GM19025 (cell line): ENCODE measurements at regions not wholly inside any gene's neighbourhood (a gene's known extent, or its start where the extent isn't known, plus 50 kb on each side); places are given as distances from the start of the nearest gene placed in this dataset.

Experiments
- ATAC-seq: cut with Tn5 transposase; IDR thresholded peaks from one replicate; pipeline ENCODE4 v1.9.1; 2021; ENCODE audit warnings: mild to moderate bottlenecking, low read depth, moderate library complexity; ENCODE audit not compliant: unreplicated experiment

GRCh38 chr17:45676695-45677094, 107.4 kb upstream of the CRHR1 start:
- ATAC-seq, result no peak

DNA sequence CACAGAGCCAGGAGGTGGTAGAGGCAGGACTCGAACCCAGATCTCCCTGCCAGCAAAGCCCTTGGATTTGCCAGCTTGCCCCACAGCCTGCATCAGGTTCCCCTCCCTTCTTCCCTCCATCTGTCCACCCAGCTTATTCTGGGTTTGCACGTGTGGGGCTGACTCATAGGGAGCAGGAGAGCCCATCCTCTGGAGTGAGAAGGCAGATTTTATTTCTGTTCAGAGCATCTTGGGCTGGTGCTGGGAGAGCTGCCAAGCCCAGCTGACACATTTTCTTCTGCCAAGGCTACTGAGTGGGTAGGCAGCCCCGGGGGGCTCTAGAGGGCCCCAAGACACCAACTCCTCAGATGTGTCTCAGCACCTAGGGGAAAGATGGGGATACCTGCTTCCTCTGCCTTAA, 106.3 kb upstream of the CRHR1 start:
- ATAC-seq, result no peak

DNA sequence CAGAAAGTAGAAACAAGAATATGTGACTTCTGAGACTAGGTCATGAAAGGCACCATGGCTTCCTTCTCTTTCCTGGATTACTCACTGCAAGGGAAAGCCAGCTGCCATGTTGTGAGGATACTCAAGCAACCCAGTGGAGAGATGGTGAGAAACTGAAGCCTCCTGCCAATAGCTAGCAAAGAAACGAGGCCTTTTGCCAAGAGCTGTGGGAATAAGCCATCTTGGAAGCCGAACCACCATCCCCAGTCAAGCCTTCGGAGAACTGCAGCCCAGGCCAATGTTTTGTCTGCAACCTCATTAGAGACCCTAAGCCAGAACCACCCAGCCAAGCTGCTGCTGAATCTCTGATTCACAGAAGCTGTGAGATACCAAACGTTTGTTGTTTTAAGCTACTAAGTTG, 104.7 kb upstream of the CRHR1 start:
- ATAC-seq, result no peak

- ATAC-seq, result no peak
Observed at GRCh38 chr17:45680360-45680759, 103.8 kb upstream of the CRHR1 start.

DNA sequence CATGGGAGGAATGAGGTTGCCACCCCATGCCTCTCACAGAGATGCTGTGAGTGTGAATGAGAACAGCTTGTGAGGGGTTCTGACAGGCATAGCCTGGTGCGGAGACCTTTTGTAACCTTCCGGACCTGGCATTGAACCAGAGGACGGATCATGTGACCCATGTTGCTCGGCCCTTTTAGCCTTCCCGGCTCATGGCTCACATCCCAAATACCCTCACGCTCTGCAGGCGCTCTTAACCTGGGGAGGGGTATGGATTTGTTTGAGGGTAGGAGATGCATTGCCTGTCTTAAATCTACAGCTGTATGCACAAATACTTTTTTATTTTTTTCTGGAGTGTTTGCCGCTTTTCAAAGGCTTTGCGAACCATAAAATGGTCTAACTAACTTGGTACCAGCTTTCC, 102.4 kb upstream of the CRHR1 start:
- no peak for ATAC-seq

DNA sequence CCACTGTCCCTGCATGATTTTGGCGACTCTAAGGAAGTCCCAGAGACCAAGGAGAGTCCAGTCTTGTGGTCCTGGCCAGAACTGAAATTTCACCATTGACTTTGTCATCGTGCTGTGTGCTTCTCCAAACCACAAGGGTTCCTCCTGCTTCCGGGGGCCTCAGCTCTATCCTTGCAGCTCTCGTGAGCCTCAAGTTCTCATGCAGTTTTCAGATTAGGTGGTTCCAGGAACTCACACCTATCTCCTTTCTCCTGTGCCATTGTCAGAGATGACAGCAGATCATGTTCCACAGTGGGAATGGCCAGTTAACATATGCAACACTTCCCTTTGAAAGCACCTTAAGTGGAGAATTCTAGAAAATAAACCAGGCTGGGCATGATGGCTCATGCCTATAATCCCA, 97.9 kb upstream of the CRHR1 start:
- no peak for ATAC-seq

GRCh38 chr17:45687594-45687993, 96.5 kb upstream of the CRHR1 start:
- ATAC-seq, result no peak

DNA sequence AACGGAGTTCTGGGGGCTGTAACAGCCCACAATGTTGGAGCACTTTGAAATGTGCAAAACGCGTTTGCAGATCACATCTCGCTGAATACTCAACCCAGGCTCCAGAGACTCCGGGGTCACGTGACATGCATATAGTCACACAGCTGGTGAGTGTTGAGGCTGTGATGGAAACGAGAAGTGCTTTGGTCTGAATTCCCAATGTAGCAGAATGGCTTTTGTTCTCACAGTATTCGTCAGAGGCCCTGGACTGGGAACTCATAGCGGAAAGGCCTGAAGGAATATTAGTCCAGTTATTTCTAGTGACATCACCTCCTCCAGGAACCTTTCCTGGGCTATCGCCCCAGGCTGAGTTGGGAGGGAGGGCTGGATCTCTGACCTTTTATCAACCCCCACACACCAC, 95.8 kb upstream of the CRHR1 start:
- ATAC-seq, result no peak

DNA sequence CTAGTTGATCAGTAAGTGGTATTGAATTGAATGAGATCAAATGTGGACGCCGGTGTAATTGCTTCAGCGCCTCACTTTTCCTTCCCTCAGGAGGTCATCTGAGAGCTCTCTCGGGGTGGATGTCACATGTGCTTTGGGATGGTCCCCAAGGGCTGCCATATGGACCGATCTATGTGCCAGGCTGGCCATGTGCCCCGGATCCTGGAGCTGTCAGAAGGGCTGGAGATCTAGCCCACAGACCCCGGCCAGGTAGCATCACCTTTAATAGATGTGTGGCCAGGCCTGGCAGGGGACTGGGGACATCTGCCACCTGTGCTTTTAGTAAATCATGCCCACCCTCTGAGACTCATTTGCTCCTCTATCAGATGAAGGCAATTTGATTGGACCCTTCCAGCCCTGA, 95.3 kb upstream of the CRHR1 start:
- no peak for ATAC-seq

- ATAC-seq, result no peak
Observed at GRCh38 chr17:45689451-45689850, 94.7 kb upstream of the CRHR1 start.

GRCh38 chr17:45690625-45691275, 93.4 kb upstream of the CRHR1 start:
- no peak for ATAC-seq

DNA sequence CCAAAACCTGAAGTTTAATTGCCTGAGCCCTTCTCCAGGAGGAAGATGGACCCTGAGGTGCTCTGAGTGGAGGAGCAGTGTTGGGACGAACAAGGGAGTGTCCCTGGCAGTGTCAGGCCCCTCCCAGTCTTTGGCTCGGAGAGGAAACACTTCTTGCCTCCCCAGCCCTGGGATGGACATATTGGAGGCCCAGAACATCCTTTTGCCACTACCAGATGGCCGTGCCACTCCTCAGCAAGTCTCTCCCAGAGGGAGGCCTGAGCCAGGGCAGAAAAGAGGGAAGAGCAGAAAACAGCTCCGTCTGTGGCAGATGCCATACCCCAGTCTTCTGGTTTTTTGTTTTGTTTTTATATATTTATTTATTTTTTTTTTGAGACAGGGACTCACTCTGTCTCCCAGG, 91.5 kb upstream of the CRHR1 start:
- ATAC-seq, result no peak

DNA sequence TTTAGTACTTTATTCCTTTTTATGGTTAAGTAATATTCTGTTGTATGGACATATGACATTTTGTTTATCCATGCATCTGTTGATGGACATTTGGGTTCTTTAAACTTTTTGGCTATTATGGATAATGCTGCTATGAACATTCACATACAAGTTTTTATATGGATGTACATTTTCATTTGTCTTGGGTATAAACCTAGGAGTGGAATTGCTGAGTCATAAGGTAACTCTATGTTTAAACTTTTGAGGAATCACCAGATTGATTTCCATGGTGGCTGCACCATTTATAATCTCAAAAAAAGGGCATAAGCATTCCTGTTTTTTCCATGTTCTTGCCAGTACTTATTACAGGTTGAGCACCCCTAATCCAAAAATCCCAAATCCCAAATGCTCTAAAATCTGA, 90.3 kb upstream of the CRHR1 start:
- ATAC-seq, result no peak

GRCh38 chr17:45696442-45696841, 87.7 kb upstream of the CRHR1 start:
- ATAC-seq, result no peak

- no peak for ATAC-seq
Observed at GRCh38 chr17:45697076-45697475, 87.0 kb upstream of the CRHR1 start.

DNA sequence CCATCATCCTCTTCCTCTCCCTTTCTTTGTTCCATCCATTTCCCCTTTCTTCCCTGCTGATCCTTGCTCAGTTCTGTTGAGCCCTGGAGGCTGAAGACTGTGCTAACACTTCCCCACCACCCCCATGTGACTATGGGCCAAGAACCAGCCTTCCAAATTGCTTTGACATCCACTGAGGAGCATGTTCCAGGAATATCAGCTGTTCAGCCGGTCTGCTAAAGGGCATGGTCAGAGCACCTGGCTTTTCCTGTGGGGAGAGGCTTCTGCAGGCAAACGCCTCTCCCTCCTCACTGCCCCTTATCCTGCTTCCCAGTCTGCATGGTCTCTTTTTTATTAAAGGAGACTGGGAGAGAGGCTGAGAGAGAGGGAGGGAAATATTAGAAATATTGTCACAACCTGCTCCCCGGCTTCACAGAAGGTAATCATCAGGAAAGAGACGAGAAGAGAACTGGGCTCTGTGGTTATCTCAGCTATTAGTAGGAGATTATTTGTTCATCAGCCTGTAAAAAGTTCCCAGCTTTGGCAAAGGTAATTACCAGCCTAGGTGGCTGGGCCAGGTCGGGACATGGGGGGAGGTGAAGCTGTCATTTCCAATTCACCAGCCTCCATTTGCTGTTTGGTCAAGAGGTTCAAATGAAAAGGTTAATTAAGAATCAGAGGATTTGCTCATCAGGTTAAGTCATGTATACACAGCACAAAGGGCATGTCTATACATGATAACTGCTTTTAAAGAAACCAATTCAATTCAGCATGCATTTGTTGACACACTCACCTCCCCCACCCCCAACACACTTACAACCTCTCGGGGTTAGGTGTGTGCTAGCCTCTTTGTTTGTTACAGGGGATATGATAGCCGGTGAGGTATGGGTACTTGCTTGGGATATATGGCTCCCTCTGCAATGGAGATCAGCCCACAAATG, 83.7 kb upstream of the CRHR1 start:
- no peak for ATAC-seq

- ATAC-seq, result no peak
Observed at GRCh38 chr17:45702666-45703266, 81.4 kb upstream of the CRHR1 start.

- no peak for ATAC-seq
Observed at GRCh38 chr17:45703348-45703747, 80.8 kb upstream of the CRHR1 start.

DNA sequence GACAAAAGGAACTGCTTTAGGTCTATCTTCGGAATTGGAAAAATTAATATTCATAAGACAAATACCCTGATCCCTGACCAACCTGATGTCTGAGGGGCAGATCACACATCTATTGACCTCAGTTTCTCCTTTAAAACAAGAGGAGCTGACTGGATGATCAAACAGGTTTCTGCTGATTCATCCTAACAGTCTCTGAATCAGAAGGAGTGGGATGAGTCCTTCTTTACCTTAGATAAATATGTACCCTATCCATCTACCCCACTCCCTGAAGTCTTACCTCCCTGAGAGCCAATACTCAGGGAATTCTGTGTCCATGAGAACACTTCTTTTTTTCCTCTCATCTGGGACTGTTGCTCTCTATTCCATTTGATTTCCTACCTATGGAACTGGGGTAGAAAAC, 80.3 kb upstream of the CRHR1 start:
- ATAC-seq, result no peak

DNA sequence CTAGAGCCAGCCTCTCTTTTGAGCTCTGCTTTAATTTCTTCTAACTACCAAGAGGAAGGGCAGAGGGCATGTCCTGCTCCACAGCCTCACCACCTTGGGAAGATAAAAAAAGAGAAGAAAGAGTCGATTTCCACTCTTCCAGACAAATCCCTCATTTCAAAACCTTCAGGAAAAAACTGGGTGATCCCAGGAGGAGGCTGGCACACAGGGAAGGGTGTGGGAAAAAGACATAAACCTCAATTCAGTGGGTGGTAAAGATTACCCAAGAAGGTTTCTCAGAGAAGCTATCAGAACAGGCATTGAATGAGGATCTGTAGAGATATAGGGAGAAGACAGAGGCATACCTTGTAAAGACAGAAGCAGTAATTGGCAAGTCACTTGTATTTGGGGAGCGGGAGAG, 79.9 kb upstream of the CRHR1 start:
- ATAC-seq, result no peak

DNA sequence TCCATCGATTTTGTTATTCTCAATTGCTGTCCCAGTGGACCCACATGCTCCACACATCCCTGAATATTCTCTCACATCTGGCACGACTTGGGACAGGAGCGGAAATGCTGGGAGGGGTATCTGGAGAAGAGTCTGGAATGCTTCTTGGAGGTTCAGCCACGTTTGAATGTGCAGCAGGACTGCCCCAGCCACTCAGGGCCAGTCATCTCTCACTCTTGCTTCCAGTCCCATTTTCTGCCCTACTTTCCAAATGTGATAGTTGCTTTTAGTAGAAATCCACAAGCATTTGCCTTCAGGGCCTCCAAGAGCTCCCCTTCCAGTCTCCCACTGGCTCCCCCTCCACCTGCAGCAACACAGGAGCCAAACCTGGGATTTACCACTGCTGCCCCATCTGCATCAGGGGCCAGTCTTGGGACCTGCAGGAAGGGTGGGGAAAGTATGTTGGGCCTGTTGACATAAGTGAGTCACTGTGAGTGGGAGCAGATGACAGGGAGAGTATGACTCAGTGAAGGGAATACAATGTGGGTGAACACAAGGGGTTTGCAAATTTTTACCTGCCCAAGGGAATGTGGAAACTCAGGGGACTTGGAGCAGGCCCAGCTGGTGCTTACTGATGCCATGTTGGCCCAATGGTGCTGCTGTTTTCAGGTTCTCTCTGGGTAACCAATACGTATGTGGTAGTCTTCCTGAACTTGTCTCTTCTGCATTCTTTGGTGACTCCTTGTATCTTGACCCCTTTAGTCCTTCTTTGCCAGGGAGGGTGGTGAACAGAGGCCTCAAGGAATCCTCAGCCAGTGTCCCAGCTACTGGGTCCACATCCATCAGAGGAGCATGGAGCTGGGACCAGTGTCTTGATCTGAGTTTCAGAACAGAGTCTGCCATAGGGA, 78.8 kb upstream of the CRHR1 start:
- no peak for ATAC-seq
